ENCODE measurements at regions not wholly inside any gene's neighbourhood (a gene's known extent, or its start where the extent isn't known, plus 50 kb on each side); places are given as distances from the start of the nearest gene placed in this dataset.

GRCh38 chr22:26842103-26842502 is 184.7 kb downstream of the MIAT start:
- no peak for DNase-seq (ENCODE audit: low read depth in 4 of 4, low spot score in 3 of 4)

DNA sequence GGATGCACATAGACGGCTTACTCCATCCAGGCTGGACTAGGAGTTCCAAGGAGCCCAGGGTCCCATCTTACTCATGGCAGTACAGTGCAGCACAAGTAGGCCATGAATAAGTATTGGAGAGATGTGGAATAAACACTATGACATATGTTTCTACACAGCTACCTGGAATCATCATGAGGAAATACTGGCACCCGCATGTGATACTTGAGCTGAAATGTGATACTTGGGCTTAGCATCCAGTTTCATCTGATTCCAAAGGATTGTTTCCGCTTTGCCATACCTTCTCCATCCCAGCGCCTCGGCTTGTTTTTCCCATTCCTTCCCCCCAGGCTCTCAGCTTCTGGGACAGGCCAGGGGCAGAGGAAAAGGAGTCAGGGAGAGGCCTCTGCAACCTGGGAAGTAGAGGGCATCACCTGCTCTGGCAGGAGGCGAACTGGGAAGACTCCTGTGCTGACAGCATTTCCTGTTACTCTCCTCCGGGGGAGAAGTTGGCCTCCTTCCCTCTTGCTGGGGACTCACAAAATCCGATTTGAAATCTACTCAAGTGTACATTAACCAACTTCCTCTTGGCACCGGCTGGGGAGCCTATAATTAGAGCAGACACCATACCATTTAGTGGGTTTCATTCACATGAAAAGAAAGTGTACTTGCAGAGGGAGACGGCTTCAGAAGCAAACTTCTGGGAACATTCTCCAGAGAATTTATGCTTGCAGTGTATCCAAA is 187.8 kb downstream of the MIAT start:
- DNase-seq (ENCODE audit: low read depth in 4 of 4, low spot score in 3 of 4) = no peak

DNA sequence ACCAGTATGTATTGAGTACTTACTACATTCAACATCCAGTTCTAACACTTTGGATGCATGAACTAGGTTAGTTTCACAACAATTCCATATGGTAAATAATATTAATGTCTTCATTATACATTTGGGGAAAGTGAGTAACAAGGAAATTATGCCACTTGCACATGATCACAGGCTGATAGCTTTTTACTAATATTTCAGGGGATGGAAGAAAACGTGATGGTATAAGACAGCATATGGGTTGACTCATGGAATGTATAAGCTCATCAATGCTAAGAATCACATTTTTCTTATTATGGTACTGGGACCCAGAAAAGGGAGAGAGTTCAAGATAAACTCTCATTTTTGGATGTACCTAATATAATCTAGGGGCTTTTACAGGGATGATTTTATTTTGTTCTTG is 188.7 kb downstream of the MIAT start:
- DNase-seq (ENCODE audit: low read depth in 4 of 4, low spot score in 3 of 4) = no peak

GRCh38 chr22:26846645-26847044 is 189.3 kb downstream of the MIAT start:
- DNase-seq (ENCODE audit: low read depth in 4 of 4, low spot score in 3 of 4) = no peak

- no peak for DNase-seq (ENCODE audit: low read depth in 4 of 4, low spot score in 3 of 4)
Observed at GRCh38 chr22:26847046-26847445, 189.7 kb downstream of the MIAT start.

- DNase-seq (ENCODE audit: low read depth in 4 of 4, low spot score in 3 of 4) = no peak
Observed at GRCh38 chr22:26847816-26848215, 190.4 kb downstream of the MIAT start.

- no peak for DNase-seq (ENCODE audit: low read depth in 4 of 4, low spot score in 3 of 4)
Observed at GRCh38 chr22:26848244-26848920, 191.0 kb downstream of the MIAT start.

GRCh38 chr22:26849575-26849974 is 192.2 kb downstream of the MIAT start:
- DNase-seq (ENCODE audit: low read depth in 4 of 4, low spot score in 3 of 4) = no peak

DNA sequence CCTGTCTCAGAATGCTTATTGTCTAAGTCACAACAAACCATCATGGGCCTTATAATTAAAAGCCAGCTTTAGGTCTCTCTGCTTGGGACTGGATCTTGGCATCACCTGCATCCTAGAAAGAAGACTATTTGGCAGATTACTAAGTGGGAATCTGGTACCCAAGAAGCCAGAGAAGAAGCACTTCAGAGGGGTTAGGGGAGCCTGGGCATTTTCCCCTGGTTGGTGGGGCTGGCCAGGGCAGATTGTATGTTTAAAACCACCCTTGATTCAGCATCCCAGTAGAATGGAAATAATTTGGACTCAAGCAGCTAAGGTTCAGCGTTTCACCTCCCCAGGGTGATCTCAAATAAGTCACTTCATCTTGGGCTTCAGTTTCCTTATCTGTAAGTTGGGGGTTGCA is 193.7 kb downstream of the MIAT start:
- DNase-seq (ENCODE audit: low read depth in 4 of 4, low spot score in 3 of 4) = no peak

GRCh38 chr22:26852176-26852575 is 194.8 kb downstream of the MIAT start:
- no peak for DNase-seq (ENCODE audit: low read depth in 4 of 4, low spot score in 3 of 4)

- DNase-seq (ENCODE audit: low read depth in 4 of 4, low spot score in 3 of 4) = no peak
Observed at GRCh38 chr22:26853071-26853470, 195.7 kb downstream of the MIAT start.

GRCh38 chr22:26853495-26853894 is 196.1 kb downstream of the MIAT start:
- DNase-seq (ENCODE audit: low read depth in 4 of 4, low spot score in 3 of 4) = no peak

- DNase-seq (ENCODE audit: low read depth in 4 of 4, low spot score in 3 of 4) = no peak
Observed at GRCh38 chr22:26857169-26857568, 199.8 kb downstream of the MIAT start.

- DNase-seq (ENCODE audit: low read depth in 4 of 4, low spot score in 3 of 4) = no peak
Observed at GRCh38 chr22:26860301-26860700, 202.9 kb downstream of the MIAT start.

DNA sequence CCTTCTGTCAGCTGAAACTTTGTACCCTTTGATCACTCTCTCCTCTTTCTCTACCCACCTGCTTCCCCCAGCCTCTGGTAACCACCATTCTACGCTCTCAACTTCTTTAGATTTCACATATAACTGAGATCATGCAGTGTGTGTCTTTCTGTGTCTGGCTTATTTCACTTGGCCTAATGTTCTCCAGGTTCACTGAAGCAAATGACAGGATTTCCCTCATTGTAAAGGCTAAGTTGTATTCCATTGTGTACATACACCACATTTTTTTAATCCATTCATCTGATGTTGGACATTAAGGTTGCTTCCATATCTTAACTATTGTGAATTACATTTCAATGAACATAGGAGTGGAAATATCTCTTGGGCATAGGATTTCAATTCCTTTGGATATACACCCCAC is 207.6 kb downstream of the MIAT start:
- DNase-seq (ENCODE audit: low read depth in 4 of 4, low spot score in 3 of 4) = no peak

GRCh38 chr22:26883393-26883792 is 226.0 kb downstream of the MIAT start:
- no peak for DNase-seq (ENCODE audit: low read depth in 4 of 4, low spot score in 3 of 4)

GRCh38 chr22:26884921-26885320 is 227.5 kb downstream of the MIAT start:
- DNase-seq (ENCODE audit: low read depth in 4 of 4, low spot score in 3 of 4) = no peak

DNA sequence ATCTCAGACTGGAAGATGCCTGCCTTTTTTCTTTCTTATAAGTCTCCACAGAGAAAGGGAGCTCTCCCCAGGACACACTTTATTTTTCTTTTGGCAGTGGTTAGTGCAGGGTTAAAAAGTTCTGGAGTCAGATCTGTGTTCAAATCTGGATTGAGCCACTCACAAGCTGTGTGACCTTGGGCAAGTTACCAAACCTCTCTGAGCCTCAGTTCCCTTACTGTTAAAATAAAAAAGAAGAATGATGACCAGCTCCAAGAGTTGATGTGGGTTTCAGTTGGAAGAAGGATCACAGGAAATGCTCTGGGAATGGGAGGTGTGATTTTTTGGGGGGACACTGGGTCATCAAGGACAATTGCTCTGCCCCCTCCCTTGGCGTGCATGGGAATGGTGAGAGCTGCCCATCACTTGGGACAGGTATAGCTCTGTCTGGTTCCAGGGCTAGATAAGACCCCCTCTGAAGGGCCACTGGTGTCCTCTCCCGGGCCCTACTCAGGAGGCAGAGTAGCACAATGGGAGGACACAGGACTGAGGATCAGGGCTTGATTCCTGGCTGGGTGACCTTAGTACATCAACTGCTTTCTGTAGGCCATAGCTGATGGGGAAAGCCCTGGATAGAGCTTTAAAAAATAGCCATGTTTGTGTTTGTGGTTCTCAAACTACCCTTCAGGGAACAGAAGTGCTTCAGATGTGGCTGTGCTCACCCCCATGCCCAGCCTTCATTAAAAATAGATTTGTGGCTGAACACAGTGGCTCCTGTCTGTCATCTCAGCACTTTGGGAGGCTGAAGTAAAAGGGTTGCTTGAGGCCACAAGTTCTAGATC is 228.3 kb downstream of the MIAT start:
- no peak for DNase-seq (ENCODE audit: low read depth in 4 of 4, low spot score in 3 of 4)

DNA sequence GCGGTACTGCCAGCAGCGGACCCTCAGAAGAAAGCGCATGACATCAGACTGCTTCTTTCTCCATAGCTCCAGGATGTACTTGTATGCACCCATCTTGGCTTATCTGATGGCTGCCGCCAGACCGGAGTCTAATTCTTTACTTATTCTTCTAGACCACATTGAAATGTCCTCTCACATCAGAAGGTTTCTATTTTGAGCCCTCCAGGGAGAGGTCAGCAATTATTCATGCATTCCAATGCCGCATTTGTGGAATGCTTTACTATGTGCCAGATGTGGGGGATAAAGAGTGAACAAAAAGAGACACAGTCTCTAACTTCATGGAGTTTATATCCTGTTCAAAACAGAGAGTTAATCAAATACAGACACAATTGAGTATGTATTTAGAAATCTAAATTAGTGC is 230.1 kb downstream of the MIAT start:
- DNase-seq (ENCODE audit: low read depth in 4 of 4, low spot score in 3 of 4) = no peak

- no peak for DNase-seq (ENCODE audit: low read depth in 4 of 4, low spot score in 3 of 4)
Observed at GRCh38 chr22:26887916-26888315, 230.5 kb downstream of the MIAT start.

DNA sequence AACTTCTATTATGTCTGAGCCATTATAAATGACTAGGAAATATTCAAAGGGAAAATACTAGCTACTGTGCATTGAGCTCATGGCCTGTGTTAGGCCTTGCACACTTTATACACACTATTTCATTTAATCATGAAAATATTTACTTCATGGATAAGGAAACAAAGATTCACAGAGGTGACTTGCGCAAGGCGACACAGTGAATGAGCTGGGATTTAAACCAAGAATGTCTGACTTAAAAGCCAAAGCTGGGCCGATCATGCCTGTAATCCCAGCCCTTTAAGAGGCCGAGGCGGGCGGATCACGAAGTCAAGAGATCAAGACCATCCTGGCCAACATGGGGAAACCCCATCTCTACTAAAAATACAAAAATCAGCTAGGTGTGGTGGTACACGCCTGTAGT is 231.5 kb downstream of the MIAT start:
- DNase-seq (ENCODE audit: low read depth in 4 of 4, low spot score in 3 of 4) = no peak

GRCh38 chr22:26889802-26890201 is 232.4 kb downstream of the MIAT start:
- no peak for DNase-seq (ENCODE audit: low read depth in 4 of 4, low spot score in 3 of 4)

All from left renal pelvis (tissue), 4 donors.